ENCODE measurements at regions not wholly inside any gene's neighbourhood (a gene's known extent, or its start where the extent isn't known, plus 50 kb on each side); places are given as distances from the start of the nearest gene placed in this dataset.

DNA sequence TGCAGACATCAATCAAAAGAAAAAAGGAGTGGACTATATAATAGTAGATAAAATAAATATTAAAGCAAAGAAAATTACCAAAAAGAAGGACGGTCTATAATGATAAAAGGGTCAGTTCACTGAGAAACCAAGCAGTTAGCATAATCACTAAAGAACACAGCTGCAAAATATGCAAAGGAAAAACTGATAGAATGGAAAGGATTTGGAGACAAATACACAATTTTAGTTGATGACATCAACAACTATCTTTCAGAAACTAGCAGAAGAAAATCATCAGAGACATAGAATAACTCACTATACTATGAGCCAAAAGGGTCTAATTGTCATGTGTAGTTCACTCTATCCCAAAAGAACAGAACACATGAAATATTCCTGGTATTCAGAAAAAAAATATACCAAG lies 316.4 kb upstream of the IGFBP3 start (continued):
- TF ChIP-seq, protein P1, sequence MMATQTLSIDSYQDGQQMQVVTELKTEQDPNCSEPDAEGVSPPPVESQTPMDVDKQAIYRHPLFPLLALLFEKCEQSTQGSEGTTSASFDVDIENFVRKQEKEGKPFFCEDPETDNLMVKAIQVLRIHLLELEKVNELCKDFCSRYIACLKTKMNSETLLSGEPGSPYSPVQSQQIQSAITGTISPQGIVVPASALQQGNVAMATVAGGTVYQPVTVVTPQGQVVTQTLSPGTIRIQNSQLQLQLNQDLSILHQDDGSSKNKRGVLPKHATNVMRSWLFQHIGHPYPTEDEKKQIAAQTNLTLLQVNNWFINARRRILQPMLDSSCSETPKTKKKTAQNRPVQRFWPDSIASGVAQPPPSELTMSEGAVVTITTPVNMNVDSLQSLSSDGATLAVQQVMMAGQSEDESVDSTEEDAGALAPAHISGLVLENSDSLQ (IDR thresholded peaks at IDR 0.05): no peak
- TF ChIP-seq, protein P2, sequence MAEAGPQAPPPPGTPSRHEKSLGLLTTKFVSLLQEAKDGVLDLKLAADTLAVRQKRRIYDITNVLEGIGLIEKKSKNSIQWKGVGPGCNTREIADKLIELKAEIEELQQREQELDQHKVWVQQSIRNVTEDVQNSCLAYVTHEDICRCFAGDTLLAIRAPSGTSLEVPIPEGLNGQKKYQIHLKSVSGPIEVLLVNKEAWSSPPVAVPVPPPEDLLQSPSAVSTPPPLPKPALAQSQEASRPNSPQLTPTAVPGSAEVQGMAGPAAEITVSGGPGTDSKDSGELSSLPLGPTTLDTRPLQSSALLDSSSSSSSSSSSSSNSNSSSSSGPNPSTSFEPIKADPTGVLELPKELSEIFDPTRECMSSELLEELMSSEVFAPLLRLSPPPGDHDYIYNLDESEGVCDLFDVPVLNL (IDR thresholded peaks at IDR 0.05; ENCODE audit: low read depth, low read length): no peak
- TF ChIP-seq, protein P3, sequence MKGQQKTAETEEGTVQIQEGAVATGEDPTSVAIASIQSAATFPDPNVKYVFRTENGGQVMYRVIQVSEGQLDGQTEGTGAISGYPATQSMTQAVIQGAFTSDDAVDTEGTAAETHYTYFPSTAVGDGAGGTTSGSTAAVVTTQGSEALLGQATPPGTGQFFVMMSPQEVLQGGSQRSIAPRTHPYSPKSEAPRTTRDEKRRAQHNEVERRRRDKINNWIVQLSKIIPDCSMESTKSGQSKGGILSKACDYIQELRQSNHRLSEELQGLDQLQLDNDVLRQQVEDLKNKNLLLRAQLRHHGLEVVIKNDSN (IDR thresholded peaks at IDR 0.05; ENCODE audit: borderline replicate concordance, extremely low read length, insufficient read depth, low read depth, low read length): no peak
- no peak for TF ChIP-seq ZZZ3 (IDR thresholded peaks at IDR 0.05; ENCODE audit: control insufficient read depth, insufficient read length, low read depth)

DNA sequence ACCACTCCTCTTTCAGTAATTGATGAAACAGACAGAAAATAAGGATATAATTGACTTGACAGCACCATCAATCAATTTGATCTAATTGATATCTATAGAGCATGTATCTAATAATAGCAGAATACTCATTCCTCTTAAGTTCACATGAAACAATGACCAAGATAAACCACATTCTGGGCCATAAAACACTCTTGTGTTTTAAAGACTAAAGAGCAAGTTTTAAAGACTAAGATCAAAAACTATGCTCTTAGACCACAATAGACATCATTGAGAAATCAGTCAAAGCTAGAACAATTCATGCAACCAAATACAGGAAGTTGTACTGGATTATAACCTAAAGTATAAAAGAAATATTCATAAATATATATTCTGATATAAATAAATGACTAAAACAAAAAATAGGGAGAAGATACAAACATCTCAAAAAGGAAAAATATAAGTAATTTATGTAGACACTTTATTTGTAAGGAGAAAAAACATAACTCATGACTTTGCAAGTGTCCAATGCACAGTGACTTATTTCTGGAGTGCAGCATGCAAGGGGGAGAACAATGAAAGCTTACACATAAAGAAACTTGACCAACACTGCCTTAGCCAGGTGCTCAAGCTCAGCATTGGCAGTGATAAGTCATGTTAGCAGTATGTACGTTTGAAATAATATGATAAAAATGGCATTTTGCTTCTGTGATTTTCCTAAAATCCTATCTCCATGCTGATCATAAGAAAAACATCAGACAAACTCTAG lies 312.7 kb upstream of the IGFBP3 start:
- no TSS peak for BruUV-seq (replicated peaks)
- Histone ChIP-seq H3K27me3 (replicated peaks in 1 of 2; ENCODE audit: control insufficient read depth in 2 of 2, insufficient read depth in 2 of 2, low read length in 1 of 2) (no peaks in the 10 kb centered on the region), H4K20me1 (ENCODE audit: control insufficient read depth, insufficient read depth) (no peaks in the 10 kb centered on the region), H3K4me1 (ENCODE audit: control insufficient read depth, insufficient read depth, low read length) (no peaks in the 10 kb centered on the region), H3K4me2 (ENCODE audit: control insufficient read depth, insufficient read depth) (no peak overlapping the region), H3K79me2 (ENCODE audit: control insufficient read depth, insufficient read depth, low read length) (no peaks in the 10 kb centered on the region), H3K36me3 (ENCODE audit: control insufficient read depth in 2 of 2, insufficient read depth in 2 of 2, low read length in 1 of 2) (no peaks in the 10 kb centered on the region), H3K4me3 (no peak overlapping the region), H3K9ac (ENCODE audit: control insufficient read depth, insufficient read depth, low read length) (no peak overlapping the region), H2AFZ (ENCODE audit: control insufficient read depth, low read depth, low read length) (no peak overlapping the region), H3K9me3 (replicated peaks; ENCODE audit: control insufficient read depth, insufficient read depth, low read length) (no peaks in the 10 kb centered on the region), H3K27ac (ENCODE audit: control insufficient read depth, insufficient read depth) (no peak overlapping the region)
- ChIA-PET RAD21 (ENCODE audit: unreplicated experiment) (interaction anchor here (0.7 to 1.6 kb wide), 4 partner anchors 35 to 80 kb away, joined by 3 to 7 read pairs (median 3); no protein-coding TSS in a partner anchor), CTCF (interaction anchor here (0.6 to 1.8 kb wide), 4 partner anchors 9 to 311 kb away, joined by 3 to 5 read pairs (median 4); no protein-coding TSS in a partner anchor), SMC1A (ENCODE audit: uncharacterized antibody, unreplicated experiment) (interaction anchor here (0.7 to 1.8 kb wide), 7 partner anchors 9 to 57 kb away, joined by 3 to 6 read pairs (median 3); no protein-coding TSS in a partner anchor), POLR2A (no interaction called here)
- DNase-seq (ENCODE audit: low read depth, low spot score) (peak; percentile 17), FAIRE-seq (no peak), ATAC-seq (peak; percentile 96)
- intact Hi-C loops (cut with micrococcal nuclease; ENCODE audit: unreplicated experiment): loop anchor here (1.0 to 5.0 kb wide), 3 partner anchors 58 to 311 kb away; partner anchors contain the start of gene IGFBP3
- WGBS (ENCODE audit: insufficient coverage, insufficient replicate concordance, low lambda C conversion rate, missing lambda C conversion rate): 0% methylated on average over 1 of the region's 1 CpG
- in situ Hi-C loops (cut with MboI): no loop called here
- TF ChIP-seq MYC (IDR thresholded peaks at IDR 0.05; ENCODE audit: insufficient read depth, insufficient read length, insufficient replicate concordance, low read length, severe bottlenecking) (no peak), DPF2 (IDR thresholded peaks at IDR 0.05) (0 out of 2 replicates have a peak, but pooled peaks have one; percentile 31), RFX5 (IDR thresholded peaks at IDR 0.05; ENCODE audit: low read depth, low read length) (no peak), SRF (IDR thresholded peaks at IDR 0.05; ENCODE audit: low read depth in 2 of 2, low read length in 2 of 2) (peak in 1 of 2 experiments; percentile 34; a peak in 1 of 4 replicates), SIN3A (IDR thresholded peaks at IDR 0.05; ENCODE audit: low read depth, low read length) (no peak), TCF3 (IDR thresholded peaks at IDR 0.05; ENCODE audit: borderline replicate concordance, insufficient read depth, low read depth, low read length) (no peak), BCL3 (IDR thresholded peaks at IDR 0.05; ENCODE audit: borderline replicate concordance, insufficient read depth, low read depth, low read length, poor library complexity, severe bottlenecking) (peak; percentile 7)
- TF ChIP-seq, protein P4, sequence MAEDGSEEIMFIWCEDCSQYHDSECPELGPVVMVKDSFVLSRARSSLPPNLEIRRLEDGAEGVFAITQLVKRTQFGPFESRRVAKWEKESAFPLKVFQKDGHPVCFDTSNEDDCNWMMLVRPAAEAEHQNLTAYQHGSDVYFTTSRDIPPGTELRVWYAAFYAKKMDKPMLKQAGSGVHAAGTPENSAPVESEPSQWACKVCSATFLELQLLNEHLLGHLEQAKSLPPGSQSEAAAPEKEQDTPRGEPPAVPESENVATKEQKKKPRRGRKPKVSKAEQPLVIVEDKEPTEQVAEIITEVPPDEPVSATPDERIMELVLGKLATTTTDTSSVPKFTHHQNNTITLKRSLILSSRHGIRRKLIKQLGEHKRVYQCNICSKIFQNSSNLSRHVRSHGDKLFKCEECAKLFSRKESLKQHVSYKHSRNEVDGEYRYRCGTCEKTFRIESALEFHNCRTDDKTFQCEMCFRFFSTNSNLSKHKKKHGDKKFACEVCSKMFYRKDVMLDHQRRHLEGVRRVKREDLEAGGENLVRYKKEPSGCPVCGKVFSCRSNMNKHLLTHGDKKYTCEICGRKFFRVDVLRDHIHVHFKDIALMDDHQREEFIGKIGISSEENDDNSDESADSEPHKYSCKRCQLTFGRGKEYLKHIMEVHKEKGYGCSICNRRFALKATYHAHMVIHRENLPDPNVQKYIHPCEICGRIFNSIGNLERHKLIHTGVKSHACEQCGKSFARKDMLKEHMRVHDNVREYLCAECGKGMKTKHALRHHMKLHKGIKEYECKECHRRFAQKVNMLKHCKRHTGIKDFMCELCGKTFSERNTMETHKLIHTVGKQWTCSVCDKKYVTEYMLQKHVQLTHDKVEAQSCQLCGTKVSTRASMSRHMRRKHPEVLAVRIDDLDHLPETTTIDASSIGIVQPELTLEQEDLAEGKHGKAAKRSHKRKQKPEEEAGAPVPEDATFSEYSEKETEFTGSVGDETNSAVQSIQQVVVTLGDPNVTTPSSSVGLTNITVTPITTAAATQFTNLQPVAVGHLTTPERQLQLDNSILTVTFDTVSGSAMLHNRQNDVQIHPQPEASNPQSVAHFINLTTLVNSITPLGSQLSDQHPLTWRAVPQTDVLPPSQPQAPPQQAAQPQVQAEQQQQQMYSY (CRISPR knock-in tag; IDR thresholded peaks at IDR 0.05): no peak
